Right atrium auricular region (tissue), 2 donors: ENCODE measurements at regions not wholly inside any gene's neighbourhood (a gene's known extent, or its start where the extent isn't known, plus 50 kb on each side); places are given as distances from the start of the nearest gene placed in this dataset.
"Not testable (repeated sequence)": the region's sequence is repeated elsewhere in the genome, so short reads cannot be mapped to it uniquely, and the experiment has no call there.

ENCODE experiments used
- DNase-seq: peaks from one replicate; pipeline ENCODE4 v3.0.0-alpha.2; 2019; ENCODE audit warnings: low spot score
- H3K27ac ChIP-seq, 2 donors: fragments of 200-600 bp; sonication (generic); 1 replicate in 1 of 2; 2 replicates in 1 of 2; pipeline ENCODE4 v1.5.1; 2016 to 2019
- H3K27me3 ChIP-seq, 2 donors: fragments of 200-600 bp; sonication (generic); one replicate each; pipeline versions ENCODE4 v1.5.1 to v1.6.0; 2017 to 2019
- H3K36me3 ChIP-seq: fragments of 200-600 bp; sonication (generic); one replicate; pipeline ENCODE4 v1.5.1; 2016
- H3K4me1 ChIP-seq, 2 donors: fragments of 200-600 bp; sonication (generic); one replicate each; pipeline versions ENCODE4 v1.5.1 to v1.6.0; 2017 to 2019
- H3K4me3 ChIP-seq, 2 donors: fragments of 200-600 bp; sonication (generic); 1 replicate in 1 of 2; 2 replicates in 1 of 2; pipeline ENCODE4 v1.5.1; 2017 to 2019; ENCODE audit warnings: mild to moderate bottlenecking in 1 of 2, moderate library complexity in 1 of 2
- H3K9me3 ChIP-seq, 2 donors: fragments of 200-600 bp; sonication (generic); one replicate each; pipeline ENCODE4 v1.5.1; 2019
- CTCF ChIP-seq, 2 donors: fragments of 200-600 bp; sonication (generic); IDR thresholded peaks; one replicate each; pipeline ENCODE4 v1.5.1; 2019; ENCODE audit warnings: antibody characterized with exemption in 2 of 2

DNA sequence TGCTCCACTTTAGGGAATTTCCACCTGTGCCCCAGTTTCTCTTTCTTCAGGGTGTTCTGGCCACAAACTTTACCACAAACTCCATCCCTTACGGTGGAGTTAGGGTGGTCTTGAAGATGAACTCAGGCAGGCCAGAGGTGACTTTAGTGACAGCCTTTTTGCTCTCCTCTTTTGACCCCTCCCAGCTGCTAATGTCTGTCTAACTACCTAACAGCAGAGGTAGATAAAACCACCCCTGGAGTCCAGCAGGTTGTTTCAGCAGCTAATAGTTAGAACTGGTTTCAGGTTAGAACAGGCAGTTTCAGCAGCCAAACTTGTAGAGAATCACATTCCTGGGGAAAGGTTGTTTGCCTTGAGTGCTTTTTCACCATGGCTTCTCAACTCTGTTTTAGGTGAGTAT lies 971.3 kb upstream of the CDH18 start:
- Histone ChIP-seq H3K4me1 (no peaks in the 10 kb centered on the region), H3K36me3 (no peaks in the 10 kb centered on the region), H3K27ac (no peak overlapping the region), H3K4me3 (no peak overlapping the region), H3K9me3 (no peaks in the 10 kb centered on the region), H3K27me3 (no peaks in the 10 kb centered on the region)
- TF ChIP-seq CTCF (IDR thresholded peaks at IDR 0.05) = no peak
- no peak for DNase-seq

DNA sequence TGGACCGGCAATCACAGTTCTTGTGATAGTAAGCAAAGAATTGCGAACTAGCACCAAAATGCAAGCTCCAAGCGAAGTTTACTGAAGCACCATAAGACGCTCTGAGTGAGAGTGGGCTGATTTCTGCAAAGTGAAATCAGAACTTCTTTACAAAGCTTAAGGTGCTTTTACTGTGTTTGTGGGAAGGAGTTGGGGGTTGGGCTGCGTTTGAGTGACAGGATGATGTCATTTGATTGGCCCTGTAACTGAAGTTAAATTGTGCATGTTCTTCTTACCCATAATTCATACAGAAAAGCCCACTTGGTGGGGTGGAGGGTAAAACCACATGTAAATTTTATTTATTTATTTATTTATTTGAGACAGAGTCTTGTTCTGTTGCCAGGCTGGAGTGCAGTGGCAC lies 970.6 kb upstream of the CDH18 start:
- no peaks in the 10 kb centered on the region for H3K36me3 ChIP-seq
- H3K27ac ChIP-seq = no peak overlapping the region
- no peaks in the 10 kb centered on the region for H3K27me3 ChIP-seq
- H3K9me3 ChIP-seq = no peaks in the 10 kb centered on the region
- no peak overlapping the region for H3K4me3 ChIP-seq
- no peaks in the 10 kb centered on the region for H3K4me1 ChIP-seq
- no peak for DNase-seq
- no peak for TF ChIP-seq CTCF (IDR thresholded peaks at IDR 0.05)

GRCh38 chr5:20956134-20956533 lies 968.1 kb upstream of the CDH18 start:
- no peak for DNase-seq
- Histone ChIP-seq H3K36me3 (no peaks in the 10 kb centered on the region), H3K27me3 (no peaks in the 10 kb centered on the region), H3K27ac (no peak overlapping the region), H3K9me3 (no peaks in the 10 kb centered on the region), H3K4me3 (no peak overlapping the region), H3K4me1 (no peaks in the 10 kb centered on the region)
- TF ChIP-seq CTCF (IDR thresholded peaks at IDR 0.05) = no peak

GRCh38 chr5:20949636-20950035 lies 961.6 kb upstream of the CDH18 start:
- no peaks in the 10 kb centered on the region for H3K36me3 ChIP-seq
- DNase-seq = no peak
- H3K4me1 ChIP-seq = no peaks in the 10 kb centered on the region
- H3K4me3 ChIP-seq = no peak overlapping the region
- no peak for TF ChIP-seq CTCF (IDR thresholded peaks at IDR 0.05)
- no peak overlapping the region for H3K27ac ChIP-seq
- no peaks in the 10 kb centered on the region for H3K27me3 ChIP-seq
- no peaks in the 10 kb centered on the region for H3K9me3 ChIP-seq

DNA sequence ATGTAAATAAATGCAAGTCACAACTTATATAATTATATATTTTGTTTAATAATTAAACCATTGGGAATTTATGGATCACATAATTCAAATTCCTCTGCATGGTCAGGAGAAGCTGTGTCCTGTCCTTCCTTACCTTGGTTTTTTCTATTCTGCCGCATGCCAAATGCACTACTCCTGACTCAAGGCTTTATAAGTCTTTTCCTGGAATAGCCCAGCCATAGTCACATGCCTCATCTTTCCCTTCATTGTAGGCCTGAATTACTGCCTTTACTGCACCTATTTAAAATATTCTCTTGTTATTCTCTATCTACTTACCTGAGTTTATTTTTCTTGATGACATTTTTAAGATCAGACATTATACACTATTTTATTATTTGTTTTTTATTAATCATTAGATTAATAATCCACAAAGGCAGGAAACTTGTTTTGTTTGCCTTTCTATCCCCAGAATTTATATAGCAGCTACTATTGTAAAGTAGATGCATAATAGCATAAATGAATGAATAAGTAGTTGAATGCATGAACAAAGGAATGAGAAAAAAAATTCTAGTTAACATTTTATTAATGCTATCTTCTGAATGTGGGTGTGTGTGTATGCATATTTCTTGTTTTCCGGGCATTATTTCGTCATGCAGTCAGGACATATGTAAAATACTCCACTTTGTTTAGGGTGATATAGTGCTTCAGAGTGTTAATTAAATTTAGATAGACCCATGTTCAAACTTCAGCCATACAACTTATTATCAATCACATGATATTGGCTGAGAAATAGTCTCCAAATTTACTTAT lies 955.4 kb upstream of the CDH18 start:
- H3K36me3 ChIP-seq, H3K27me3 ChIP-seq, DNase-seq, H3K9me3 ChIP-seq, H3K4me3 ChIP-seq, H3K27ac ChIP-seq, H3K4me1 ChIP-seq: not testable (repeated sequence)

GRCh38 chr5:20942603-20943002 lies 954.6 kb upstream of the CDH18 start:
- H3K36me3 ChIP-seq, H3K4me1 ChIP-seq, H3K9me3 ChIP-seq, DNase-seq, H3K4me3 ChIP-seq, H3K27ac ChIP-seq, H3K27me3 ChIP-seq: not testable (repeated sequence)

- not testable (repeated sequence) for H3K36me3 ChIP-seq, H3K27ac ChIP-seq, H3K9me3 ChIP-seq, H3K27me3 ChIP-seq, H3K4me3 ChIP-seq, DNase-seq, H3K4me1 ChIP-seq
These were observed 952.8 kb upstream of the CDH18 start for GRCh38 chr5:20940786-20941185.

DNA sequence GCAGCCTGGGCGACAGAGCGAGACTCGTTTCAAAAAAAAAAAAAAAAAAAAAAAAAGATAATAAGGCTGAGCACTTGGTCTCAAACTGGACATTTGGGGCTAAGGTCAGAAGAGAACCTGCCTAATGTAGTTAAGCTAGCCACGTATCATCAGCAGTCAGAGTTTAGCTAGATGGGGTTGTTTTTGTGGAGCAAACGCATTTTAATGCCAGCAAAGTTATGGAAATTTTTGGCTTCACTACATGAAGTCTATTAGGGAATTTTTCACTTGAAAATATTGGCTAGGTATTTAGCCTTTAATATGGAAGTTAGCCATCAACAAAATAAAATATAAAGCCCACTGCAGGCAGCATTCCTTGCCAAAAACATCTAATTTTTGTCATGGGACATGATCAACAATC lies 902.9 kb upstream of the CDH18 start:
- H3K27me3 ChIP-seq, H3K27ac ChIP-seq, H3K4me1 ChIP-seq, H3K36me3 ChIP-seq, H3K9me3 ChIP-seq, DNase-seq, H3K4me3 ChIP-seq: not testable (repeated sequence)

- not testable (repeated sequence) for H3K27ac ChIP-seq, H3K4me3 ChIP-seq, H3K27me3 ChIP-seq, H3K4me1 ChIP-seq, H3K36me3 ChIP-seq, DNase-seq, H3K9me3 ChIP-seq
These were observed 887.7 kb upstream of the CDH18 start for GRCh38 chr5:20875726-20876125.

DNA sequence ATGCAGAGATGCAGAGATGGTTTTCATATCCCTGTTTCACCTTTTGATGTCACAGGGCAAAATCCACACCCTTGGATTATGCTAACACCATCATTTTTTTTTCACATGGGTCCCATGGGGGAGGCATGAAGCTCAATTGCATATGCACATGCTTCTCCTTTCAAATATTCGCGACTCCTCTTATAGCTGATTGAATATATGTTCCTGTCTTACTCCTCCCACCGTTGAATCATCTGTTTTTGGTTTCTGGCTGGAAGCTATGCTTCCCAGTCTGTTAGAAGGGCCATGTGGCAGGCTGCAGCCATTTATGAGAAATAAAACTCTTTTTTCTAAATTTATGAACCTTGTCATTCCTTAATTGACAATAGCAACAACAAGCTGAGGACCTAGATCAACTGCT lies 877.9 kb upstream of the CDH18 start:
- H3K27ac ChIP-seq, H3K9me3 ChIP-seq, DNase-seq, H3K27me3 ChIP-seq, H3K36me3 ChIP-seq, H3K4me3 ChIP-seq, H3K4me1 ChIP-seq: not testable (repeated sequence)
